ENCODE measurements at regions not wholly inside any gene's neighbourhood (a gene's known extent, or its start where the extent isn't known, plus 50 kb on each side); places are given as distances from the start of the nearest gene placed in this dataset.

DNA sequence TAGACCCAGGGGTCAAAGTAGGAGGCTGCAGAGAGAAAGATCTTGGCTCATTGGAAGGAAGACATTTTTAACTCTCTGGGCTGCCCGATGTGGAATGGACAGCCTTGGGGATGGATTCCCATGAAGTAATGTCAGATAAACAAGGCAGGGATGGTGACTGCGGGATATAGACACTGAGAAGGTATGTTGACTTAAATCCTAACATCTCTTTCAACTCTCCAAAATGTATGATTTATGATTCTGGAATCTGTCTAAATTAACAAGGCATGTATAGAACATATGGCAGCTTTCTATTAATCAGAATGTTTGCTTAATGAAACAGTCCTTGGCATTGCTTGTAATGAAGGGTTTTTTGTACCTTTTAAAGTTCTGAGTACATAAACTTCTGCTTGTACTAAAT lies 56.1 kb upstream of the VSTM5 start:
- Mint-ChIP-seq H3K9me3 (ENCODE audit: unreplicated experiment) (no peaks in the 10 kb centered on the region), H3K4me3 (ENCODE audit: unreplicated experiment) (no peak overlapping the region), H3K27ac (ENCODE audit: low read depth, unreplicated experiment) (no peak overlapping the region), H3K36me3 (ENCODE audit: insufficient read depth, unreplicated experiment) (no peaks in the 10 kb centered on the region), H3K4me1 (ENCODE audit: insufficient read depth, unreplicated experiment) (peaks cover 24% of the 10 kb centered on the region), H3K27me3 (ENCODE audit: insufficient read depth, unreplicated experiment) (no peaks in the 10 kb centered on the region)
- intact Hi-C loops (cut with micrococcal nuclease), result no loop called here
- TF ChIP-seq, protein P1, sequence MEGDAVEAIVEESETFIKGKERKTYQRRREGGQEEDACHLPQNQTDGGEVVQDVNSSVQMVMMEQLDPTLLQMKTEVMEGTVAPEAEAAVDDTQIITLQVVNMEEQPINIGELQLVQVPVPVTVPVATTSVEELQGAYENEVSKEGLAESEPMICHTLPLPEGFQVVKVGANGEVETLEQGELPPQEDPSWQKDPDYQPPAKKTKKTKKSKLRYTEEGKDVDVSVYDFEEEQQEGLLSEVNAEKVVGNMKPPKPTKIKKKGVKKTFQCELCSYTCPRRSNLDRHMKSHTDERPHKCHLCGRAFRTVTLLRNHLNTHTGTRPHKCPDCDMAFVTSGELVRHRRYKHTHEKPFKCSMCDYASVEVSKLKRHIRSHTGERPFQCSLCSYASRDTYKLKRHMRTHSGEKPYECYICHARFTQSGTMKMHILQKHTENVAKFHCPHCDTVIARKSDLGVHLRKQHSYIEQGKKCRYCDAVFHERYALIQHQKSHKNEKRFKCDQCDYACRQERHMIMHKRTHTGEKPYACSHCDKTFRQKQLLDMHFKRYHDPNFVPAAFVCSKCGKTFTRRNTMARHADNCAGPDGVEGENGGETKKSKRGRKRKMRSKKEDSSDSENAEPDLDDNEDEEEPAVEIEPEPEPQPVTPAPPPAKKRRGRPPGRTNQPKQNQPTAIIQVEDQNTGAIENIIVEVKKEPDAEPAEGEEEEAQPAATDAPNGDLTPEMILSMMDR (IDR thresholded peaks at IDR 0.05; ENCODE audit: unreplicated experiment), result no peak
- POLR2A ChIA-PET, result interaction anchor here (1.1 kb wide), 1 partner anchor 55 kb away, joined by 3 read pairs; no protein-coding TSS in a partner anchor
- DNase-seq (ENCODE audit: unreplicated experiment), result no peak
- CTCF ChIA-PET, result interaction anchor here (0.5 to 4.6 kb wide), 6 partner anchors 11 to 598 kb away, joined by 3 to 37 read pairs (median 5); partner anchors contain the start of genes ANKRD49 and MRE11
- BruUV-seq (replicated peaks), result no TSS peak

DNA sequence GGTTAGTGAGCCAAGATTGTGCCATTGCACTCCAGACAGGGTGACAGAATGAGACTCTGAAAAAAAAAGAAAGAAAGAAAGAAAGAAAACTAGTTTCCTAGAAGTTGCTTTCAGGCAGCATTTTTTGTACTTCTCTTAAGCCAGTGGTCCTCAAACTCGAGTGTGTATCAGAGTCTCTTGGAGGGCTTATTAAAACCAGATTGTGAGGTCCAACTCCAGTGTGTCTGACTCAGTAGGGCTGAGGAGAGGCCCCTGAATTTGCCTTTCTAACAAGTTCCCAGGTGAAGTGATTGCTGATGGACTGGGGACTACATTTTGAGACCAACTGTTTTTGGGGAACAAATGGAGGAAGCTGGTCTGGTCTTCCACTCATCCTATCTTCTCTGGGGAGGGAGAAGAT lies 57.5 kb upstream of the VSTM5 start:
- Mint-ChIP-seq H3K27me3 (ENCODE audit: insufficient read depth, unreplicated experiment) (no peaks in the 10 kb centered on the region), H3K4me1 (ENCODE audit: insufficient read depth, unreplicated experiment) (peaks cover 20% of the 10 kb centered on the region), H3K36me3 (ENCODE audit: insufficient read depth, unreplicated experiment) (no peaks in the 10 kb centered on the region), H3K27ac (ENCODE audit: low read depth, unreplicated experiment) (peak overlapping the region; percentile 8), H3K9me3 (ENCODE audit: unreplicated experiment) (no peaks in the 10 kb centered on the region), H3K4me3 (ENCODE audit: unreplicated experiment) (no peak overlapping the region)
- DNase-seq (ENCODE audit: unreplicated experiment), result no peak
- TF ChIP-seq, protein P1 (IDR thresholded peaks at IDR 0.05; ENCODE audit: unreplicated experiment), result no peak
- ChIA-PET CTCF (no interaction called here), POLR2A (no interaction called here)
- no TSS peak for BruUV-seq (replicated peaks)
- intact Hi-C loops (cut with micrococcal nuclease), result no loop called here

DNA sequence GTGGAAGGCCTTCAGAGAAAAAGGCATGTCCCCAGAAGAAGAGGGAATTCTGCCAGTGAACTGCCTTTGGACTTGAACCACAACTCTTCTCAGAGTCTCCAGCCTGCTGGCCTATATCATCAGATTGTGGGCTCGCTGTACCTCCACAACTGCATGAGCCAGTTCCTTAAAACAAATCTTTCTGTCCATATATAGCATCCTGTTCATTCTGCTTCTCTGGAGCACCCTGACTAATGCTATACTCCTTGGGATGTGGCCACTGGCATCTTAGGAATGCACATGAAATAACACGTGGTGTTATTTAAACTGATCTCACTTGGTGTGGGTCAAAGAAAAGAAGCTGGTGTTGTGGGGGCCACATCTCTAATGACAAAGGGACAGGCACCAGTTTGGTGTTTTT lies 58.3 kb upstream of the VSTM5 start:
- CTCF ChIA-PET, result interaction anchor here (0.6 to 2.5 kb wide), 3 partner anchors 10 to 13 kb away, joined by 3 to 21 read pairs (median 4); no protein-coding TSS in a partner anchor
- POLR2A ChIA-PET, result no interaction called here

DNA sequence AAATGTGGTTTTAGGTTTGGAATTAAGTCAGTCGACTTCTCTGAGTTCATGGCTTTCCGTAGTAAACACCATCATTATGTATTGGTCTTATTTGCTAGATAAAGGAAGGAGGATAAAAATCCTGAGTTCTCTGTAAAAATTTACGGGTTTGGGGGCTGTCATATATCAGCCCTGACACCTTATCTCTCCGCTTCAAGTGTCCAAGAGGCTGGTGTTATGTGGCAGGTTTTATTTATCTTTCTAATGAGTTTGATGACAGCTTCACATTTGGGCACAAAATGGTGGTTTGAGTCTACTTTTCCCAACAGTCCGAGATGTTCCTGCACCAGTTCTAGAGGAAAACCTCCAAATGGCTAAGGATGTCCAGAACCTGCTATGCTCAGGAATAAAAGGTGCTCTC lies 67.3 kb upstream of the VSTM5 start:
- intact Hi-C loops (cut with micrococcal nuclease), result no loop called here
- H3K27me3 Mint-ChIP-seq (ENCODE audit: insufficient read depth, unreplicated experiment), result no peaks in the 10 kb centered on the region
- H3K36me3 Mint-ChIP-seq (ENCODE audit: insufficient read depth, unreplicated experiment), result no peaks in the 10 kb centered on the region
- no peak overlapping the region for H3K27ac Mint-ChIP-seq (ENCODE audit: low read depth, unreplicated experiment)
- ChIA-PET CTCF (interaction anchor here (0.8 to 1.9 kb wide), 3 partner anchors 13 to 255 kb away, joined by 3 to 8 read pairs (median 4); no protein-coding TSS in a partner anchor), POLR2A (no interaction called here)
- DNase-seq (ENCODE audit: unreplicated experiment), result no peak
- no peaks in the 10 kb centered on the region for H3K9me3 Mint-ChIP-seq (ENCODE audit: unreplicated experiment)
- no peak overlapping the region for H3K4me3 Mint-ChIP-seq (ENCODE audit: unreplicated experiment)
- no peaks in the 10 kb centered on the region for H3K4me1 Mint-ChIP-seq (ENCODE audit: insufficient read depth, unreplicated experiment)
- TF ChIP-seq, protein P1 (IDR thresholded peaks at IDR 0.05; ENCODE audit: unreplicated experiment), result no peak
- no TSS peak for BruUV-seq (replicated peaks)

More for the DNA sequence above, 58.3 kb upstream of the VSTM5 start:
- no TSS peak for BruUV-seq (replicated peaks)
- H3K27ac Mint-ChIP-seq (ENCODE audit: low read depth, unreplicated experiment), result peak overlapping the region; percentile 8
- no peaks in the 10 kb centered on the region for H3K9me3 Mint-ChIP-seq (ENCODE audit: unreplicated experiment)
- intact Hi-C loops (cut with micrococcal nuclease), result no loop called here
- H3K4me1 Mint-ChIP-seq (ENCODE audit: insufficient read depth, unreplicated experiment), result peaks cover 18% of the 10 kb centered on the region
- TF ChIP-seq, protein P1 (IDR thresholded peaks at IDR 0.05; ENCODE audit: unreplicated experiment), result no peak
- H3K27me3 Mint-ChIP-seq (ENCODE audit: insufficient read depth, unreplicated experiment), result no peaks in the 10 kb centered on the region
- DNase-seq (ENCODE audit: unreplicated experiment), result peak; percentile 40
- no peak overlapping the region for H3K4me3 Mint-ChIP-seq (ENCODE audit: unreplicated experiment)
- H3K36me3 Mint-ChIP-seq (ENCODE audit: insufficient read depth, unreplicated experiment), result no peaks in the 10 kb centered on the region

All from MCF 10A (cell line).